ENCODE measurements at regions not wholly inside any gene's neighbourhood (a gene's known extent, or its start where the extent isn't known, plus 50 kb on each side); places are given as distances from the start of the nearest gene placed in this dataset.

- TF ChIP-seq, protein P1, sequence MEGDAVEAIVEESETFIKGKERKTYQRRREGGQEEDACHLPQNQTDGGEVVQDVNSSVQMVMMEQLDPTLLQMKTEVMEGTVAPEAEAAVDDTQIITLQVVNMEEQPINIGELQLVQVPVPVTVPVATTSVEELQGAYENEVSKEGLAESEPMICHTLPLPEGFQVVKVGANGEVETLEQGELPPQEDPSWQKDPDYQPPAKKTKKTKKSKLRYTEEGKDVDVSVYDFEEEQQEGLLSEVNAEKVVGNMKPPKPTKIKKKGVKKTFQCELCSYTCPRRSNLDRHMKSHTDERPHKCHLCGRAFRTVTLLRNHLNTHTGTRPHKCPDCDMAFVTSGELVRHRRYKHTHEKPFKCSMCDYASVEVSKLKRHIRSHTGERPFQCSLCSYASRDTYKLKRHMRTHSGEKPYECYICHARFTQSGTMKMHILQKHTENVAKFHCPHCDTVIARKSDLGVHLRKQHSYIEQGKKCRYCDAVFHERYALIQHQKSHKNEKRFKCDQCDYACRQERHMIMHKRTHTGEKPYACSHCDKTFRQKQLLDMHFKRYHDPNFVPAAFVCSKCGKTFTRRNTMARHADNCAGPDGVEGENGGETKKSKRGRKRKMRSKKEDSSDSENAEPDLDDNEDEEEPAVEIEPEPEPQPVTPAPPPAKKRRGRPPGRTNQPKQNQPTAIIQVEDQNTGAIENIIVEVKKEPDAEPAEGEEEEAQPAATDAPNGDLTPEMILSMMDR (IDR thresholded peaks at IDR 0.05): no peak
- no peak for TF ChIP-seq EZH2 (IDR thresholded peaks at IDR 0.05; ENCODE audit: borderline replicate concordance, insufficient read depth, low read depth, low read length, poor library complexity, severe bottlenecking)
These were observed 69.9 kb upstream of the CNTNAP4 start for GRCh38 chr16:76207270-76207669.

Data from B cell (primary cell).